ENCODE measurements at regions not wholly inside any gene's neighbourhood (a gene's known extent, or its start where the extent isn't known, plus 50 kb on each side); places are given as distances from the start of the nearest gene placed in this dataset.

GRCh38 chr4:71235311-71236201 lies 103.3 kb upstream of the SLC4A4 start:
- TF ChIP-seq CTCF (conservative IDR thresholded peaks at IDR 0.05 in 1 of 2, IDR thresholded peaks at IDR 0.05 in 1 of 2; ENCODE audit: low read depth in 1 of 2, low read length in 2 of 2) (no peak), EZH2 (IDR thresholded peaks at IDR 0.05; ENCODE audit: low read length, missing control alignments) (no peak)
